Activated CD8-positive, alpha-beta memory T cell treated with anti-CD3 and anti-CD28 coated beads, Interleukin-2, amount 50 U/mL, for 1 hour (primary cell): ENCODE measurements at regions not wholly inside any gene's neighbourhood (a gene's known extent, or its start where the extent isn't known, plus 50 kb on each side); places are given as distances from the start of the nearest gene placed in this dataset.
"Not testable (repeated sequence)": the region's sequence is repeated elsewhere in the genome, so short reads cannot be mapped to it uniquely, and the experiment has no call there.

Source experiments
- DNase-seq: peaks from one replicate; pipeline ENCODE4 v3.0.0-alpha.2; 2020; ENCODE audit errors: extremely low read depth

DNA sequence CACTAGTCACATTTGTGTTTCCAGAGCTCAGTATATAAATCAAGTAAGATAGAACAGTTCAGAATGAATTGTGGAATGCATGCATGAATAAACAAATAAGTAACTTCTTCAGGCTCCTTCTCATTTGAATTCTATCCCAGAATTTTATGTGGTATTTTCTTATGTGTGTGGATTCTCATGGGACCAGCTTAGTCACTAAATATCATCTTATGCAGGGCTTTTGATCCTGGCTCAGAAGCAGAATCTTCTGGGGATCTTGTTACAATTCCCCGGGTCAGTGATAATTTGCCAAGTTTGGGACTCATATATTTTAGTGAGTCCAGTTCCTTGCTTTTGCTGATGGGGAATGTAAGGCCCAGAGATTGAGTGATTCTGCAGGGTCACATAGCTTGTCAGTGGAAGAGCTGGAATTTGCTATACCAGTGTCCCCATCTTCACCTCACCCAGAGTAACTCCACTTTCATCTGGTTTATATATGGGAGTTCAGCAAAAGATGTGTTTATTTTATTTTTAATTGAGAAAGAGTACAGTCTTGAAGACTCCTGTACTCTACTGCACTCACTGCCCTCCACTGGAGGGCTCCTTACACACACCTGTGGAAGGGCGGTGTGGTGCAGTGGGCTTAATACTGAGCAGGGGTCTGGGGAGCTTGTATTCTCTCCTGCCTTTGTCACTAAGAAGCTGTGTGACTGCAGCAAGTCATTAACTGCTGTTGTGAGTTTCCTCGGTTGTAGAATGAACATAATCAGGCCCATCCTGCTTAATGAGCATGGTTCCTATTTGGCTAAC is 198.2 kb upstream of the CXorf66 start:
- DNase-seq = no peak

DNA sequence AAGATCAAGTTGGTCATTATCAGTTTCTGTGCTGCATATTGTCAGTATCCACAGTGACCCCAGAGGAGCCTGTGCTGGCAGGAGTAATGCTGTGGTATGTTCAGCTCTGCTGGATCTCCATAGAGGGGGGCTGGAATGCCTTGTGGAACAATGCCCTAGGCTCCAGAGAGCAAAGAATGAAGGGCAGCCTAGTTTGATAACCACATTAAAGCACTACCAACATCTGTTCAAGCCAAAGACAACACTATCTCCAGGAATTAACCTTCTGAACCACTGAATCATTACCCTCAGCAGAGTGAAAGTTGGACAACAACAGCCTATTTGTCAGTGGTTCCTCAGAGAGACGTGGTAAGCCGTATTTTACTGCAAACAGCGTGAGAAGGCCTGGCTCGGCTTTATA is 192.3 kb upstream of the CXorf66 start:
- no peak for DNase-seq

GRCh38 chrX:140157143-140157542 is 191.8 kb upstream of the CXorf66 start:
- DNase-seq = no peak

- no peak for DNase-seq
Observed at GRCh38 chrX:140151316-140151715, 186.0 kb upstream of the CXorf66 start.

DNA sequence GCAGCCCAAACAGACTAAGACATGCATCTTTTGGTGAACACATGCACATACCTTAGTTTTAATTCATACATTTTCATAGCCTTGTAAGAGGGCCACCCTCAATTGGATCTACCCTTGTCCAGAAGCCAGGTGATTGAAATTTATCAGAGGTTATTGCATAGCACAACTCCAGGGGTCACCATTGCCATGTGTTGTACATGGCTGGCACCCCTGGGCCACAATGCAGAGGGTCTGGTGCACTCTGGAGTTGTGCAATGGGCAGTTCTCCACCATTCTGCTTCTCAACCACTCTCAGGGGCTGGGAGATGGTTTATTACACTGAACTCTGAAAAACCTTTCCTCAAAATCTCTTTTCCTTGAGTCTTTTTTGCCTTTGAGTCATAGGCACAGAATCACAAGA is 184.4 kb upstream of the CXorf66 start:
- DNase-seq = no peak

DNA sequence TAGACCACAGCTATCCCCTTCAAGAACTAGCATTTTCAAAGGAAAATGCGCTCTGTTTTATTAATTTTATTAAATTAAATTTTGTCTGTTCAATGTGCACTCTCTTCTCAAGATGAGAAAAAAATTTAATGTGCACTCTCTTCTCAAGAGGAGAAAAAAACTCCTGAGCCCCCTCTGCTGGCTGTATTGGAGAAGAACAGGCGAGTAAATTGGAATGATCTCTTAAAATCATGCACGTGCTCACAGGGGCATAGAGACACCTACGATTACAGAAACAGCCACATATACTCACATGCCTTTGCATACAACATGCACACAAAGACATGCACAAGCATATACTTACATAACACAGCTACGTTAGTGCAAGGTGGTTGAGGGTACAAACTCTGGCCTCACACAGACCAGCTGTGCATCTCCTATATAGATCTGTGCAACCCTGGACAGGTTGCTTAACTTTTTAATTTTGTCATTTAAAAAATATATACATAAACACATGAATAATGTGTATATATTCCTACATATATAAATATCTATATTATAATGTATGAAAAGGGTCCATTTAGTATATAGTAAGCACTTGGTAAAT is 176.2 kb upstream of the CXorf66 start:
- no peak for DNase-seq

GRCh38 chrX:140138492-140138891 is 173.2 kb upstream of the CXorf66 start:
- not testable (repeated sequence) for DNase-seq

GRCh38 chrX:140138065-140138464 is 172.7 kb upstream of the CXorf66 start:
- DNase-seq = not testable (repeated sequence)

- no peak for DNase-seq
Observed at GRCh38 chrX:140132937-140133336, 167.6 kb upstream of the CXorf66 start.

DNA sequence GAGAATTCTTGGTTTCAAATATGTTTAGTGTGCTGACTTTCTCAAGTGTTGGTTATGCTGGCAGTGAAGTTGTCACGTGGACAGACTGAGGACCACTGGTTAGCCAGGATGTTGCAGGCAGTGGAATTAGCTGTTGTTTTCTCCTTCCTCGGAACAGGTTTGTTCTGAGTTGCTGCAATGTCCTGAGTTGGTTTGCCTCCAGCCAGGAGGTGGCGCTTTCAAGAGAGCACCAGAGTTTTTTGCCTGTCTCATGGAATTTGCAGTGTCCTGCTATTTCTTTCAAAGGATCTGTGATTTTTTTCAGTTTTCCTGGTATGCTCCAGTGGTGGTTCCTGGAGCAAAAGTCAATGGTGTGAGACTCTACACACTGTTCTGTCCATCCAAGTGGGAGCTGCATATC is 158.1 kb upstream of the CXorf66 start:
- DNase-seq = no peak

DNA sequence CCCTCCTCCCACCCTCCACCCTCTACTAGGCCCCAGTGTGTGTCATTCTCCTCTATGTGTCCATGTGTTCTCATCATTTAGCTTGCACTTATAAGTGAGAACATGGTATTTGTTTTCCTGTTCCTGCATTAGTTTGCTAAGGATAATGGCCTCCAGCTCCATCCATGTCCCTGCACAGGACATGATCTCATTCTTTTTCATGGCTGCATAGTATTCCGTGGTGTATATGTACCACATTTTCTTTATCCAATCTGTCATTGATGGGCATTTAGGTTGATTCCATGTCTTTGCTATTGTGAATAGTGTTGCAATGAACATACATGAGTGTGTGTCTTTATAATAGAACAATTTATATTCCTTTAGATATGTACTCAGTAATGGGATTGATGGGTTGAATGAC is 148.7 kb upstream of the CXorf66 start:
- not testable (repeated sequence) for DNase-seq

DNA sequence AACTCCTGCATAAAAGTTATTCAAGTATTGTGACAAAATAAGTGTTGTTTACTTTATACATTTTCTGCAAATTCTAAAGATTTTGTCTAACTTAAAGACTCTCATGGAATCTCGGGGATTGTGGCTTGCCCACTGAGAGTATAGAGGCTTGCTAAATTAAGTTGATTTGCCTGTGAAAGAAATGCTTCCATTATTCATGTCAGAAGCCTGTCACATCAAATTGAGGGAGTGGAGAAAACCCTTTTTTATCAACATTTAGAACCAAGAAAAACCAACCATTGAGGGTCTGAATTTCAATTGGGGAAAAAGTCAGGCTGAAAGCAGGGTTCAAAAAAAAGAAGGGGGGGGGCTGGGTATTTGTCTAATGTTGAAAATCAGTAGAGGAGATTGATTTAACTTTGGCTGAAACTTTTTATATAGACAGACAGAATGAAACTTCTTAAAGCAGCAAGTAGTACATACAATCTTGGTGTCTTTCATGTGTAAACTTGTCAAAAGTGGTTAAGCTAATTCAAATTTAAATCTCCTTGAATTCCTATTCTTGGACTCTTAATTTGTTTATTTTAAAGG is 144.8 kb upstream of the CXorf66 start:
- DNase-seq = no peak

GRCh38 chrX:140104760-140105159 is 139.4 kb upstream of the CXorf66 start:
- DNase-seq = no peak

DNA sequence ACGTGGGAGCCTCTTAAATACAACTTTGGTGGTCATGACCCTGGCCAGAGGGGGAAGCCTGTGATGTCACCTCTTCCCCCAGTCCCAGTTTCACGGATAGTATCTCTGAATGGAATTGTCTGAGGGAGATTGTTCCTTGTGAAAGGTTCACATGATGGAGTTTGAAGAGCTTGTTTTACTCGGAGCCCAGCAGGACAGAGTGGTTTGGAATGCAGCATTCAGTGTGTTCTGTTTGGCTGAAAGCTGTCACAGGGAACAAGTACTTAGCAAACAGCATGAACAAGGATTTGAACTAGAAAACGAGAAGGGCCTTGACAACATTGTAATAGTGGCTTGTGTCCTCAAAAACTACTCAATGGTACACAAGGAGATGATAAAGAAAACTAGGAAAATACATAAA is 133.9 kb upstream of the CXorf66 start:
- no peak for DNase-seq

GRCh38 chrX:140092121-140092520 is 126.8 kb upstream of the CXorf66 start:
- no peak for DNase-seq

GRCh38 chrX:140091125-140091886 is 126.0 kb upstream of the CXorf66 start:
- DNase-seq = no peak

- no peak for DNase-seq
Observed at GRCh38 chrX:140090800-140091124, 125.4 kb upstream of the CXorf66 start.

DNA sequence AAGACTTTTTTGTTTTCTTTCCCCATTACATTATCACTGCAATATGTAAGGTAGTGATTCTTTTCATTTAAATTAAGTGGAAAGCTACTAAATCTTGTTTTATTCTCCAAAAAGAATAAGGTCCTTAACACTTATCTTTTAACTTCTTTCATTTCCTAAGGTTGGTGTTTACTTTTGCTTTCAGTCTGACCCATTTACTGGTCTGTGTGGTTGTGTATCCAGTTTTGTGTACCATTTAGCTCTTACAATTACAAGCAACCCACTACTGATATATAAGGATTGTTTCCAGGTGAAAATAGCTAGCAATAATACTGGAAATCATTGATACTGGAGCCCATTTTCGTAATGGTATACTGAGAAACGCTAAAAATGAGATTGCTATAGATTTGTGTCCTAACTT is 123.1 kb upstream of the CXorf66 start:
- no peak for DNase-seq

- DNase-seq = no peak
Observed at GRCh38 chrX:140087875-140088274, 122.6 kb upstream of the CXorf66 start.

- DNase-seq = no peak
Observed at GRCh38 chrX:140086691-140087090, 121.4 kb upstream of the CXorf66 start.

DNA sequence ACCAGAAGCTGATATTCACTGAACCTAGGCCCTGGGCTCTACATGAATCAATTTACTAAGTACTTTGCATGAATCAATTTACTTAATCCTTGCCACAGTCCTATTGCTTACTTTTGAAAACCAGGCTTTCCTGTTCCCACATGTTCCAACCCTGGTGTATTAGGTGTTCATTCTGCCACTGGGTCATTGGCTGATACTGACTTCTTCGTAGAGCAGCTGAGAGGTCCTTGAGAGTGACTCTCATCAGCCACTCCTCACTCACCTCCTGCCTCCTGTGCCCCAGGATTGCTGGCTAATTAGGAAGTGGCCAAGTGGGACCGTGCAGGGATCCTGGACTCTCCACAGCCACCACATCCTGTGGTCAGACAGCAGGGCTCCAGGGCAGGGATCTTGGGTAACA is 109.5 kb upstream of the CXorf66 start:
- DNase-seq = not testable (repeated sequence)

DNA sequence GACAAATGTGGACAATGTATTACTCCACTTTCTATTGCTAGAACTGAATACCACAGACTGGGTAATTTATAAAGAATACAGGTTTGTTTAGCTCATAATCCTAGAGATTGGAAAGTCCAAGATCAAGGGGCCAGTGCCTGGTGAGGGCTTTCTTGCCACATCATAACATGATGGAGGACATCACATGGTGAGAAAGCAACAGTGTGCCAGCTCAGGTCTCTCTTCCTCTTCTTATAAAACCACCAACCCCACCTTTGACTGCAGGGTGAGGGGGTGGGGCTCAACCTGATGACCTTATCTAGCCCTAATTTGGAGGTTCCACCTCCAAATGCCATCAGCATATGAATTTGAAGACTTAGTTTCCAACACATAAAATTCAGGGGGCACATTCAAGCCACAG is 105.7 kb upstream of the CXorf66 start:
- DNase-seq = no peak
